Fibroblast of skin of left quadriceps (primary cell): ENCODE measurements at regions not wholly inside any gene's neighbourhood (a gene's known extent, or its start where the extent isn't known, plus 50 kb on each side); places are given as distances from the start of the nearest gene placed in this dataset.
"Not testable (repeated sequence)": the region's sequence is repeated elsewhere in the genome, so short reads cannot be mapped to it uniquely, and the experiment has no call there.

Source experiments
- DNase-seq, 2 experiments: peaks; one replicate each; pipeline ENCODE4 v3.0.0-alpha.2; 2013; ENCODE audit warnings: low read depth in 2 of 2

DNA sequence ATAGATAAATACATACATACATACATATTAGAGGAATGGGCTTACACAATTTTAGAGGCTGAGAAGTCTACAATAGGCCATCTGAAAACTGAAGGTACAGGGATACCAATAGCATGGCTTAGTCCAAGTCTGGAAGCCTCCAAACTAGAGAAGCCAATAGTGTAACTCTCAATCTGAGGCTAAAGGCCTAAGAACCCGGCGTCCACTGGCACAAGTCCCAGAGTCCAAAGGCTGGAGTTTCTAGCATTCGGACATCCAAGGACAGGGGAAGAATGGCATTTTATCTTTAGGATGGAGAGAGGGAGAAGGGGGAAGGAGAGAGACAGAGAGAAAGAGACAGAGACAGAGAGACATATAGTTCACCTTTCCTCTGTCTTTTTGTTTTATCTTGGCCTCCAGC lies 63.7 kb upstream of the SYT4 start:
- no peak for DNase-seq

DNA sequence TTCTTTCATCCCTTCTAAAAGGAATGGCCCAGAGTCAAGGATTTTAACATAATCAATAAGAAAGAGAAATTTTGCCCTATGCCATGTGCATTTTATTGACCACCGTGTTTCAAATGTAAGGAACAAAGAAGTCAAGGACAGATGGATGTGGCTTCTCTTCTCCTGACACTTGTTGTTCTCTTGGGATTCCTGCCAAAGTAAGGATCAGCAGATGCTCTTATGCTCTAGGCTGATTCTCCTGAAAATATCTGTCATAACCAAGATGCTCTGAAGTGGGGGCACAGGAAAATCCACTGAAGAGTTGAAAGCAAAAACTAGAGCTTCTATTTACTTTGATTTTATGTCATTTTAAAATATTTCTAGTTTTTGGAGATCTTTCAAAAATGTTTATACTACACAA lies 72.9 kb upstream of the SYT4 start:
- no peak for DNase-seq

DNA sequence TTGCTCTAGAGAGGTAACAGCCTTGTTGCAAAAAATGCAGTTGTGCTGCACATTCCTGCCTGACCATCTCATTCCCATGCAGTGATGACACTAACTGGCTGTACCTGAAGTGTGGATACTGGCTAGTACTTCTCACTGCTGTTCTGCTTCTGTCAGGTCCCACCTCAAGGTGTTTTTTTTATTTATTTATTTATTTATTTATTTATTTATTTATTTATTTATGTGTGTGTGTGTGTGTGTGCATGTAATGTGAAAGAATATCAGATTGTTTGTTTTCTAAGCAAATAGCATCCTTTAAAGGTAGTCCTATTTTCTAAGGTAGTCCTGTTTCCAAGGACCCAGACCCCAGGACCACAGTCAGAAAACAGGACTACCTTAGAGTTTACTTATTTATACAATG lies 87.2 kb upstream of the SYT4 start:
- DNase-seq = no peak

DNA sequence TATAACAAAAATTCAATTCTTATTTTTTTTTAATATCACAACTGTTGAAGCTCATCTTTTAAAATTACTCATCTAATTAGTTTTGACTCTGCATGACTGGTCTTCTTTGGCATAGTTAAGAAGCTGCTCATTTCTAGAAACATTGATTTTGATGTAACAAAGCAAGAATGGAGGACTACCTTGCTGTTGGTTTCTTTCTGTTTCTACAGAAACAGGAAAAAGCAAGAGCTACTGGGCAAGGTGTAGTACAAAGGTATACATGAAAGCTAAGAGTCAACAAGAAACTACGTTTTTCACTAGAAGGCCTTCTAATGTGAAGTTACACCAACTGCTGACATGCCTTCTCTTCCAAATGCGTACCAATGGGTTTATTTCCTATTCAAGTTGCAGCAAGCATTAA lies 90.6 kb upstream of the SYT4 start:
- DNase-seq = no peak

DNA sequence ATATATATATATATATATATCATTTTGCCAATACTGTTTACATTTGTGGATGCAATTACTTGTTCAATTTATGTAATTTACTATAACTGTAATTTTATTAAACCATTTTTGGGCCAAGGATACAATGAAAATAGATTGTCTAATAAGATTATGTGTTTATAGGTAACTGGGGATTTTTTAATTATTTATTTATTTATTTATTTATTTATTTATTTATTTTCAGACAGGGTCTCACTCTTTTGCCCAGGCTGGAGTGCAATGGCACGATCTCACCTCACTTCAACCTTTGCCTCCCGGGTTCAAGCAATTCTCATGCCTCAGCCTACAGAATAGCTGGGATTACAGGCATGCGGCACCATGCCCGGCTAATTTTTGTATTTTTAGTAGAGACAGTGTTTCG lies 92.0 kb upstream of the SYT4 start:
- DNase-seq = not testable (repeated sequence)

DNA sequence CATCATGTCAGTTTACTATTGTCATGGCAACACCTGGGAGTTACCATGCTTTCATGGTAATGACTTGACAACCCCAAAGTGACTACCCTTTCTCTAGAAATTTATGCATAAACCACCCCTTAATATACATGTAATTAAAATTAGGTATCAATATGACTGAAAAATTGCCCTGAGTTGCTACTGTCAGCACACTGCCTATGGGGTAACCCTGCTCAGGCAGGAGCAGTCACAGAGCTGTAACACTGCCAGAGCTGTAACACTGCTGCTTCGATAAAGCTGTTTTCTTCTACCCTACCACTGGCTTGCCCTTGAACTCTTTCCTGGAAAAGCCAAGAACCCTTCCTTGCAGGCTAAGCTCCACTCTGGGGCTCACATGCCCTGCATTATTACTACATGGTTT lies 95.5 kb upstream of the SYT4 start:
- DNase-seq = no peak

DNA sequence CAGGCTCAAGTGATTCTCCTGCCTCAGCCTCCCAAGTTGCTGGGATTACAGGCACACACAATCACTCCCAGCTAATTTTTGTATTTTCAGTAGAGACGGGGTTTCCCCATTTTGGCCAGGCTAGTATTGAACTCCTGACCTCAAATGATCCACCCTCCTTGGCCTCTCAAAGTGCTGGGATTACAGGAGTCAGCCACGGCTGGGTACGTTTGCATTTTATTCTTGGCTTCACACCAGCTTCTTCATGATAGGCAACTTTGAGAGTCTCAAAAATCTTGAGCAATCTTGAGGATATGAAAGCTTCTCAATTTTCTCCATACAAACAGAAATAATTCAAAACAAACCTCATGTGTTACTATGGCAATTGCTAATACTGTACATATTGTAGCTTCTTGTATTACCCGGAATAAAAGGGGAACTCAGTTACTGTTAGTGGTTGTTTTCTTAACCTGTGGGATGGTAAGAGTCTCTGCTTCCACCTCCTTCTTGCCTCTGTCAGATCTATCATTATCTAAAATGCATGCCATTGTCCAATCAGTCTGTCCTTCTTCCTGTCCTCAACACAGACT lies 102.9 kb upstream of the SYT4 start:
- no peak for DNase-seq

DNA sequence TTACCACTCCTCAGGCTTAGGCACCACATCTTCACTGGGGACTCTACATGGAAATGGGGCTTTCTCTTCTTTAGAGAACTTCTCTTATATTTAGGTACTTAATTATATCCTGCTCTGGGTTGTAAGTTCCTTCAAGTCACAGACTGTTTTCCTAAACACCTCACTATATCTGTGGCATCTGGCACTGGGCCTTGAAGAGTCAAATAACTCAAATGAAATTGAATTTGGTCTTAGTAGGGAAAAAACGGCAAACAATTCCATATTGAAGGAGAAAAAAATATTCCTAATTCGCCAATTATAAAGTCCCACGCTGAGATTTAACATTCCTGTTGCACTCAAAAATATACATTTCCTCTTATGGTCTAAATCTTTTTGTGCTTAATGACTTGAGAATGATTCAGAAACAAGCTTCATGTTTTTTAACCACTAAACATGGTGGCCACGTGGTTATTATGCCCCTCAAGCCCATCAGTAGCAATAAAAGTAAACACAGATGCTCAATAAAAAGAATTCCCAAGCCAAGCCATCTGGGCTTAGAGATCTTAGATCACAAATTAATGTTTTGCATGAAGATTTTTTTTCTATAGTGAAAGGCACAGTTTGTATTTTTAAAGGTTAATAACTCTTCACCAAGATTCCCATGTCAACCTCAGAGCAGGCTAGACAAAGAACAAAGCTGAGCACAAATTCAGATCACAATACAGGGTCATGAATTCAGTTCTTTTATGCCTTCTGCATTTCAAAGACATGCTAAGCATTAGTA lies 105.5 kb upstream of the SYT4 start:
- no peak for DNase-seq

DNA sequence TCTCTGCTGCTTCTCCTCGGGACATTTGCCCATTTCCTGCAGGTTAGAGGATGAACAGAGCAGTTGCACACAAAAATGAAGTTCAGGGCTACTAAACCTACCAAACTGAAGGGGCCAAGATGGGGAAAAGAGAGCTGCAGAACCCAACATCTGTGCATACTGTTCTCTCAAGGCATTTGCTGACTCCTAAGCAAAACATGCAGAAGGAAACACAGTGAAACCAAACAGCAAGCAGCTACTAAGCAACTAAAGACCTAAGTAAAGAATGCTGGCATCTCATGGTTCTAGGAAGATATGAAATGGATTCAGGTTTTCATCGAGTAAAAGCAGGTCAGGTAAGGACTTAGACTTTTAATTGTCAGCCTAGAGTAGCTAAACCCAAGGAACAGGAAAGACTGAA lies 111.9 kb upstream of the SYT4 start:
- no peak for DNase-seq

DNA sequence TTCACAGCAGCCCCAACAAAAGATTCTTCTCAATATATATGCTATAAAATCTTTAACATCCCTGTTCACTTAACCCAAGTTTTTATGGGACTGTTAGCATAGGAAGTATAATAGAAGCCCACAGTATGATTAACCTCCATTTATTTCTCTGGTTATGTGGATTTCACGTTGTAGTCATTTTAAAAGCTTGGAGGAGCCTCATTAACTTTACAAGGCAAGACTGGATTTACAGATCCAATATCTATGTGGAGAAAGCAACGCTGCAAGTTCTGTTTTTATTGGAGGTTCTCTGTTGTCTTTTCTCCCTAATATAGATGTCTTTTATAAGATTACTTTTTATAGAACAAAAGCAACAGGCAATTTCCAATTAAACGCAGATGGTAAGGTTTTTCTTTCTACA lies 114.9 kb upstream of the SYT4 start:
- no peak for DNase-seq

DNA sequence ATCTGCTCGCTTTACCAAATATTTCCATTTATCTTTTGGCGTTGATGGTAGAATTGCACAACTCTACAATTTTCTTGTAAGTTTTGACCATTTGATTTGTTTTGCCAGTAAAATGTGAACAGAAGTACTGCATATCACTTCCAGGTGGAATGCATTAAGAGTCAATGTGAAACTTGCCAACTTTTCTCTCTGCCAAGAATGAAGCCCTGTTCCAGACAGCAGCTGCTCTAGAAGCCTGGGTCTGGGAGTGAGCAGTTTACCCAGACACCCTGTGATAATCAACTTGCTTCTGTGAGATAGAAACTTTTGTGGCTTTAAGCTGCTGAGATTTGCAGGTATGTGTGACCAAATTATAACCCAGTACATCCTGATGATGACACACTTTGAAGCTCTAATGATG lies 115.9 kb upstream of the SYT4 start:
- no peak for DNase-seq

DNA sequence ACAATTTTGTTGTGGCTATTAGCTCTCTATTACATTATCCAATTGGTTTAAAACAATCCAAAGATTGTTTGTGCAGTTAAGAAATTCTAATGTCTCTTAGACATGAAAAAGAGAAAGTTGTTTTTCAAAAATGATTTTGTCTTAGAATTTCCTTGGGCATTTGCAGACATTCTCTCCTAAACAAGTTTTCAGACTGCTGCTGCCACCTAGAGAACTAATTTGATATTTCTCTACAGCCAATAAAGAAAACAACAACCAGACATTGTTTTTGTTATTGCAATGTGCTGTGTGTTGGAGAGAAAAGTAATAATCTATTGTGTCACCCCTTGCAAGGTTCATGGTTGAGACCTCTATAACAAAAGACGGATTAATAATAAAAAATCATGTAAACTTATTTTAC lies 119.0 kb upstream of the SYT4 start:
- no peak for DNase-seq

DNA sequence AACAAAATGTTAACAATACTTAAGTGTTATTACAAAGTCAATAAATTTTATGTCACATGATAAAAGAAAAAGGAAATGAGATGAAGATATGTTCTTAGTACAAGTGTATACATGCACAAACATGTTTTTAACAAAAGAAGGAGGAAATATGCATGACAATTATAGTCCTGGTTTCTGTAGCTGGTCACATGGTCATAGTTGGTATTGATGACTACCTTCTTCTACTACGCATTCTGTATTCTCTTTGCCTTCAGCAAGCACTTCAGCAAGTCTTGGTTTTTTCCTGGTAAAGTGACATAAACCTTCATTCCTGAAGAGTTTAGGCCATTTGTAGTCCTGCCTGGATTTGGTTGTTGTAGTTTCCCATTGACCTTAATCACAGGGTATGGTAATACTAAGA lies 121.3 kb upstream of the SYT4 start:
- DNase-seq = no peak

DNA sequence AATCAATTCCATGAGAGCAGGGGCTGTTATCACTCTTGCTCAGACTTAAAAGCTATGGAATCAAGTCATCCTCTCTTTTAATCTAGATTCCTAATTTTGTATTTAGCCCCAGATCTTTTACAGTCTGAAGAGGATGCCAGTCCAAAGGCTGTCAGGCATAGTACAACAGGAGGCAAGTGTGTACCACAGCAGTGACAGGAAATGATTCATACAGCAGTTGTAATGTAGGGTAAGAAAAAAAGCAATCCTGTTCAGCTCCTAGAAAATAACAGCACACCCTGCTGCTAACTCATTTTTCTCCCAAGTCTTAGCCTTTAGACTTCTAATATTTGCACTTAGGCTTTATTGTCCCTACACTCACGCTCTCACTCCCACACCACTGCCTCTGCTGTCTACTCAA lies 127.8 kb upstream of the SYT4 start:
- no peak for DNase-seq

DNA sequence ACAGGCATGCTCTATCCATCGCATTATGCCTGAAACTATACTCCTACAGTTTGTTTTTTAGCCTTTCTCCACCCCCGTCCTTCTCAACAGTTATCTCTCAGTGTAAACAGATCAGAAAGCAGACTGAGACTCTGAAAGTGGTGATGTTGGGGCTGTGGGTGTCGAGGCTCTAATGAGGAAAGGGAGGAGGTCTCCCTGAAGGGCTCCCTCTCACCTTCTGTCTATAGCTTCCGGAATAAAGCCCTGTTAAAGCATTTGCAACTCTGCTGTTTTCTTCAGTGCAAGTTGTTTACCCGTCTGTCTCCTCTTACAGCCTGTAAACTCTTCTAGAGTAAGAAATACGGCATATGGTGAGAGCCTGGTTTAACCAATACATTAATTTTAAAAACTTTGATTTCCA lies 136.7 kb upstream of the SYT4 start:
- DNase-seq = no peak

DNA sequence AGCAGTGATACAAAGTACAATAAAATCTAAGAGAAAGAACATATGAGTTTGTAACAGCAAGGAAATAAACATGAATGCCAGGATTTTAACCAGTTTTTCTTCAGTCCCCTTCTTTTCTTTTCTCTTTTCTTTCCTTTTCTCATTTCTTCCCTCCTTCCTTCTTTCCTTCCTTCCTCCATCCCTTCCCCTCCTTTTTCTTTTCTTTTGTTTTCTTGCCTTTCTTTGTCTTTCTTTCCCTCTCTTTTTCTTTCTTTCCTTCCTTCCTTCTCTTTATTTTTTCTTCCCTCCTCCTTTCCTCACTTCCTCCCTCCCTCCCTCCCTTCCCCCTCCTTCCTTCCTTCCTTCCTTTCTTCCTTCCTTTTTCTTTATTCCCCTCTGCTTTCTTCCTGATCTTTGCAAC lies 142.8 kb upstream of the SYT4 start:
- no peak for DNase-seq

DNA sequence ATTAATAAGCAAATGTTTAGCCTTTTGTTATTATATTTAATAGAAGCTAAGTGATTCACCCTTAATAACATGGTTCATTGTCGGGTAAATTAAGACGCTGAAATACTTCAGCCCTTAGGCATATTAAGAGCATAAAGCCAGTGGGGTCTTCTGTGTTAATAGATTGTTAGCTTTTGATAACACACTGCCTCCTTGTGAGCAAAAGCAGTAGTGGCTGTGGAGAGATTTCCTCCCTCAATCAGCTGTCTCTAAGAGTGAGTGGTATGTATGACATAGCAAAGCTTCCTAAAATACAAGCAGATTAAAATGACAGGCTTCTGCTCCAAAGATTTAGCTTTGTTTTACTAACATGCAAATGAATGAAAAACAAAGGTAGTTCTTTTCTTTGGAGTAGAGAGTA lies 143.7 kb upstream of the SYT4 start:
- DNase-seq = no peak

DNA sequence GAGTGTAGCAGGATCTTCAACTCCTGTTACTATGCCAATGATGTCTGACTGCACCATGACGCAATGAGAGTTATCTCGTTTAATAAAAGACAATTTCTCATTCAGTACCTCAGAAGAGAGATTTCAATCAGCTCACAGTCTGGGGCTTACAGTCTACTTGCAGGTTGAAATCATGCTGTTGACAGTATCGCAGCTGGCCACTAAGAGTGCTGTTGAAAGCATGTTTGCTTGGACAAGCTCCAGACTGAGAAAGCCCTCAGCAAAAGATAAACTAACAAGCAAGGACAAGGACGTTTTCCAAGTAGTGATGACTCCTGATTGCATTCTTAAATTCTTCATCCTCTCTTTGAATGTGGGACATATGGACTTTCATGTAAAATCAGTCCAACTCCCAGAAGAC lies 145.2 kb upstream of the SYT4 start:
- DNase-seq = no peak

DNA sequence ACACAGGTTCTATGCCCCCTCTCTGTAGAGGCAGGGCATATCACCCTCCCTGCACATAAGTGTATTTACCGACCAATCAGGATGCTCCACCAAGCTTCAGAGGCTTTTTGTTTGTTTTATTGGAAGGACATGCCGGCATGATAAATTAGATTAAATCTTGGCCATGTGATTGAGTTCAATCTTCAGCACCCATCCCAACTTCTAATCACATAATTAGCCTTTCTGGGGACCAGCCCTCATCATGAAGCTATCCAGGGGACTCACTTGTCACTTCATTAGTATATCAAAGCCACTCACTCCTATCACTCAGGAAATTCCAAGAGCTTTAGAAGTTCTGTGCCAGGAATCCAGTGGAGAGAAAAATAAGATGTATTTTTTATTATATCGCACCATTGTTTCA lies 158.6 kb upstream of the SYT4 start:
- no peak for DNase-seq

DNA sequence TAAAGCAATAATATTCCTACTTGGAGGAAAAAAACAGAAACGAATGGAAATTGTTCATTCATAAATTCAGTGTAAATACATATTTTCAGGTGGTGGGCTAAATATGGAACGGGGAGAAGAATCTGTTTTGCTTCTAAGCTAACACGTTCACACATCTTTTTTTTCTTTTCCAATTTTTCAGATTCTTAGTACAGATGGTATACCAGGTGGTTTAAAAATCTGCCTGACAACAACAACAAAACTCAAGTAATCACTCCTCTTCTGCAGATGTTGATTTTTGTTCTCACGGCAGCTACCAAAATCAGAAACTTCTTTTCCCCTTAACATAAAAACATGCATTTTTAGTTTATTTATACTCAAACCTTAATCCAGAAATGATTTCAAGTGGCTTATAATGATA lies 164.8 kb upstream of the SYT4 start:
- no peak for DNase-seq

DNA sequence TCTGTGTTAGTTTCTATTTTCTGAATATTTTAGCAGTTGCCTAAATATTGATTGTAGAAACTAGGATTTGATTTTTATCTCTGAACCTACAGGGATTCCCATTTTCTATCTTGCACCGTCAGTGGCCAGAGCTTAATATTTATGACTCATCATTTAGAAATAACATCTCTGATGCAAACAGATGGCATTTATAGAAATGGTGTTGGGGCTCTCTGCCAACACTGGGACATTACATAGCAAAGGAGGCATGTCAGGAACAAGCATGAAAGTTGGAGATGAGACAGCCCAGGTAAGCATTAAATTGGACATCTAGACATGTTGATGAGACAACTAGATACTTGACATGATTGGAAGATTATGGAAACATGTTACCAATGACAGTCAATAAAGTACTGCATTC lies 165.3 kb upstream of the SYT4 start:
- DNase-seq = no peak

DNA sequence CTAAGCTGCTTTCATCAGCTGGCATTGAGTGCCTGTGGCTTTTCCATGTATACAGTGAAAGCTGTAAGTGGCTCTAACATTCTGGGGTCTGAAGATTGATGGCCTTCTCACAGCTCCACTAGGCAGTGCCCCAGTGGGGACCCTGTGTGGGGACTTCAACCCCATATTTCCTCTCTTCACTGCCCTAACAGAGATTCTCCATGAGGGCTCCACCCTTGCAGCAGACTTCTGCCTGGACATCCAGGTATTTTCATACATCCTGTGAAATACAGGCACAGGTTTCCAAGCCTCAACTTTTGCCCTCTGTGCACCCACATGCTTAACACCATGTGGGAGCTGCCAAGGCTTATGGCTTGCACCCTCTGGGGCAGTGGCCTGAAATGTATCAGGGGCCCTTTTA lies 188.2 kb upstream of the SYT4 start:
- DNase-seq = no peak

DNA sequence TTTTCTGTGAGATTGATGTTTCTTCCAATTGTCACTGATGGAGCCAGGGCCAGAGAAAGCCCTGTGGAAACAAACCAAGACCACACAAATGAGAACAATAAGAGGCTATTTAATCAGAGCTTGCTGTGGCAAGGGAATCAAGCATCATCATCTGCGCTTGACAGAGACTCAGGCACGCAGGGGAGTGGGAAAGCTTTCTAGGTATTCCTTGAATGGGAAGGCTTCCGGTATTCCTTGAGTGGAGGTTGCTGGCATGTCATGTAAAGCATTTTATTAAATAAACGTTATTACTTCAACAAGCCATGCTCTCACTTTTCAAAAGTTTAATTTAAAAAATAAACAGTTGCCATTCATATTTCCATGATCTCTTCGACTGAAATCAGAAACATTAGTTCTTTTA lies 194.6 kb upstream of the SYT4 start:
- no peak for DNase-seq

DNA sequence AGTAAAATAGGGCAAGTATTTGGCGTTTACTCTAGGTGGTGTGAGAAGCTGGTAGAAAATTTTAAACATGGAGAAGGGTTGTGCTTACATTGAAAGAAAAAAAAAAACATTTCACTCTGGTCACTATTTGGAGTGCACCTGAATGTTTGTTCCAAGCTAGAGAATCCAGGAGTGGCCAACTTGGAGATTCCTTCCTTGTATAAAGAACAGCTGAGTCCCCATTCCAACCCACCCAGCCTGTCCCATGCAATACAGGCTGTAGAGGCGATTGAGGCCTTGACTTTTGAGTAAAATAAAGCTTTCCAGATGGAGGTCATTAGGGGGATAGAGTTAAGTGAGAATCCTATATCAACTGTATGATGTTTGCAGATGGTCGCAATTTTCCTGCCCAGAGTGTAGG lies 203.8 kb upstream of the SYT4 start:
- DNase-seq = no peak
